K562 (cell line): ENCODE measurements at regions not wholly inside any gene's neighbourhood (a gene's known extent, or its start where the extent isn't known, plus 50 kb on each side); places are given as distances from the start of the nearest gene placed in this dataset.

Experiments
- ATAC-seq: fragments of 200-7000 bp; cut with Tn5 transposase; 3 replicates; pipeline ENCODE4 v1.9.1; 2020; ENCODE audit warnings: moderate library complexity
- BruUV-seq: library from RNA; stranded (reverse); fragments of 400-500 nt; replicated peaks from 2 replicates; lab custom pipeline; 2021; lab: Mats Ljungman, UMichigan
- CTCF ChIA-PET: fragments of 300-600 bp; formaldehyde crosslinking; extraction: SDS; loops from one replicate; lab custom pipeline; 2021; ENCODE audit warnings: low intra/inter-chr PET ratio; lab: Yijun Ruan, JAX
- POLR2A ChIA-PET: fragments of 300-600, 350-650 bp; sonication (Branson Sonifier 250); formaldehyde crosslinking; extraction: SDS; loops from one replicate; lab custom pipeline; 2021; ENCODE audit warnings: antibody characterized with exemption, inconsistent platforms; lab: Yijun Ruan, JAX
- DNase-seq, 4 experiments: peaks; one replicate each; pipeline versions ENCODE4 v3.0.0 to v3.0.0-alpha.2; 2011 to 2018; ENCODE audit warnings: low spot score in 3 of 4, mixed read lengths in 3 of 4; ENCODE audit errors: extremely low read depth in 1 of 4
- FAIRE-seq: peaks from 2 replicates; lab custom pipeline; 2011; peaks lifted over from hg19 to GRCh38; lab: Jason Lieb, UNC
- H2AFZ ChIP-seq: 2 replicates; pipeline ENCODE4 v1.6.0; 2011; ENCODE audit warnings: low read depth, low read length, control low read depth, inconsistent platforms
- H3K27ac ChIP-seq: fragments of 200-600 bp; 3 replicates; pipeline ENCODE4 v1.8.0; 2011; ENCODE audit warnings: low read depth, mild to moderate bottlenecking, control low read depth, inconsistent platforms, low read length, moderate library complexity, mixed read lengths; ENCODE audit errors: extremely low read depth
- H3K27me3 ChIP-seq, 2 experiments: fragments of 300-600 bp in 1 of 2; 2 replicates in 1 of 2; 3 replicates in 1 of 2; pipeline versions ENCODE4 v1.6.0 to v1.8.0; 2011; ENCODE audit warnings: inconsistent platforms in 2 of 2, low read length in 2 of 2, mild to moderate bottlenecking in 1 of 2, mixed read lengths in 1 of 2, moderate library complexity in 1 of 2; ENCODE audit not compliant: control insufficient read depth in 2 of 2, insufficient read depth in 2 of 2
- H3K36me3 ChIP-seq: fragments of 300-600 bp; 3 replicates; pipeline ENCODE4 v1.8.0; 2011; ENCODE audit warnings: mild to moderate bottlenecking, low read length, inconsistent platforms; ENCODE audit not compliant: control insufficient read depth, insufficient read depth
- H3K4me1 ChIP-seq, 2 experiments: fragments of 200-600 bp in 1 of 2; replicated peaks in 1 of 2; 2 replicates in 1 of 2; 3 replicates in 1 of 2; pipeline versions ENCODE4 v1.5.1 to v1.8.0; 2011; ENCODE audit warnings: inconsistent platforms in 2 of 2, low read length in 2 of 2, mild to moderate bottlenecking in 1 of 2, mixed read lengths in 1 of 2, moderate library complexity in 1 of 2; ENCODE audit not compliant: control insufficient read depth in 2 of 2, insufficient read depth in 2 of 2
- H3K4me2 ChIP-seq: 2 replicates; pipeline ENCODE4 v1.6.1; 2011; ENCODE audit warnings: low read length, control low read depth, inconsistent platforms, mixed read lengths; ENCODE audit not compliant: insufficient read depth
- H3K4me3 ChIP-seq: fragments of 200-600 bp; sonication (generic), shearing (Covaris generic); 2 replicates; pipeline ENCODE4 v1.5.1; 2016; ENCODE audit warnings: control low read depth, inconsistent platforms
- H3K79me2 ChIP-seq: fragments of 200-600 bp; 3 replicates; pipeline ENCODE4 v1.8.0; 2011; ENCODE audit warnings: low read length, inconsistent platforms; ENCODE audit not compliant: control insufficient read depth, insufficient read depth
- H3K9ac ChIP-seq, 2 experiments: 2 replicates each; pipeline versions ENCODE4 v1.6.0 to v1.6.1; 2011; ENCODE audit warnings: low read depth in 2 of 2, low read length in 2 of 2, control low read depth in 1 of 2, inconsistent platforms in 1 of 2, mild to moderate bottlenecking in 1 of 2, mixed read lengths in 1 of 2; ENCODE audit not compliant: insufficient read depth in 1 of 2
- H3K9me1 ChIP-seq: one replicate; pipeline ENCODE4 v1.6.0; 2011; ENCODE audit warnings: inconsistent platforms, mild to moderate bottlenecking, low read length, moderate library complexity; ENCODE audit not compliant: control insufficient read depth, insufficient read depth
- H3K9me3 ChIP-seq: replicated peaks from 2 replicates; pipeline ENCODE4 v1.5.1; 2011; ENCODE audit warnings: low read depth, low read length, inconsistent platforms; ENCODE audit not compliant: control insufficient read depth, insufficient read depth
- H4K20me1 ChIP-seq: replicated peaks from 2 replicates; pipeline ENCODE4 v1.6.1; 2011; ENCODE audit warnings: low read length, inconsistent platforms, mixed read lengths; ENCODE audit not compliant: control insufficient read depth, insufficient read depth
- CREBBP ChIP-seq: IDR thresholded peaks from one replicate; pipeline ENCODE4 v1.6.1; 2012; ENCODE audit warnings: low read depth, mild to moderate bottlenecking, control low read depth, inconsistent platforms, low read length
- EHMT2 ChIP-seq: fragments of 450-650 bp; IDR thresholded peaks from 2 replicates; pipeline ENCODE4 v1.6.1; 2018; ENCODE audit warnings: antibody characterized with exemption
- HOXB6 ChIP-seq: fragments of 250-450 bp; sonication (Bioruptor Pico); IDR thresholded peaks from 2 replicates; pipeline ENCODE4 v1.5.1; 2022; ENCODE audit warnings: mild to moderate bottlenecking, borderline replicate concordance
- KHSRP ChIP-seq: fragments of 450-650 bp; IDR thresholded peaks from 2 replicates; pipeline ENCODE4 v1.6.1; 2017
- KLF10 ChIP-seq: fragments of 250-450 bp; sonication (Bioruptor Pico); IDR thresholded peaks from 2 replicates; pipeline ENCODE4 v1.6.1; 2021; ENCODE audit warnings: matching md5 sums
- PTTG1 ChIP-seq: fragments of 450-650 bp; IDR thresholded peaks from 2 replicates; pipeline ENCODE4 v1.6.1; 2016; ENCODE audit warnings: low read depth, mild to moderate bottlenecking, missing genetic modification characterization, missing compliant biosample characterization
- RBM14 ChIP-seq: fragments of 200-400 bp; formaldehyde crosslinking; IDR thresholded peaks from 2 replicates; pipeline ENCODE4 v1.6.1; 2018; ENCODE audit warnings: low read depth, mild to moderate bottlenecking, low read length, moderate library complexity, borderline replicate concordance; ENCODE audit not compliant: insufficient read depth
- RFX5 ChIP-seq: IDR thresholded peaks from 2 replicates; pipeline ENCODE4 v1.6.1; 2011; ENCODE audit warnings: low read depth, mild to moderate bottlenecking, improper control_type of control experiment, low read length
- TAF1 ChIP-seq: IDR thresholded peaks from 2 replicates; pipeline ENCODE4 v1.6.1; 2011; ENCODE audit warnings: mild to moderate bottlenecking, low read length, moderate library complexity; ENCODE audit not compliant: insufficient read depth, control insufficient read depth, severe bottlenecking; ENCODE audit errors: extremely low read depth
- TCF7L2 ChIP-seq: fragments of 150-350 bp; IDR thresholded peaks from 2 replicates; pipeline ENCODE4 v1.6.1; 2016; ENCODE audit warnings: low read depth, mild to moderate bottlenecking, low read length, moderate library complexity
- ZNF324 ChIP-seq: fragments of 250-450 bp; sonication (Bioruptor Pico); IDR thresholded peaks from 2 replicates; pipeline ENCODE4 v1.4.0; 2020; ENCODE audit warnings: mild to moderate bottlenecking
- WGBS: fragments of 100-300 bp; shearing (Covaris generic); methylation state at CpG from one replicate; pipeline ENCODE4 v1.1.6; 2016; ENCODE audit warnings: low coverage, mixed read lengths; ENCODE audit not compliant: insufficient coverage; ENCODE audit errors: missing lambda C conversion rate; 5-methylcytosine and 5-hydroxymethylcytosine counted together
- in situ Hi-C: fragments of 300-500 bp; cut with MboI; formaldehyde crosslinking; loops from 4 replicates; pipeline ENCODE4 v1.15.0; 2018; ENCODE audit warnings: inconsistent platforms, mixed read lengths
- intact Hi-C: fragments of 100-400 bp; cut with micrococcal nuclease; formaldehyde crosslinking; loops from 2 replicates; pipeline ENCODE4 v1.14.2; 2022
- TF ChIP-seq, protein P1 (sequence below): fragments of 450-650 bp; IDR thresholded peaks from 2 replicates; pipeline ENCODE4 v1.6.1; 2016; ENCODE audit warnings: missing biosample characterization, missing genetic modification characterization
- TF ChIP-seq, protein P2 (sequence below): fragments of 250-450 bp; sonication (Bioruptor Pico); IDR thresholded peaks from 2 replicates; pipeline ENCODE4 v1.4.0; 2020; ENCODE audit warnings: mild to moderate bottlenecking

DNA sequence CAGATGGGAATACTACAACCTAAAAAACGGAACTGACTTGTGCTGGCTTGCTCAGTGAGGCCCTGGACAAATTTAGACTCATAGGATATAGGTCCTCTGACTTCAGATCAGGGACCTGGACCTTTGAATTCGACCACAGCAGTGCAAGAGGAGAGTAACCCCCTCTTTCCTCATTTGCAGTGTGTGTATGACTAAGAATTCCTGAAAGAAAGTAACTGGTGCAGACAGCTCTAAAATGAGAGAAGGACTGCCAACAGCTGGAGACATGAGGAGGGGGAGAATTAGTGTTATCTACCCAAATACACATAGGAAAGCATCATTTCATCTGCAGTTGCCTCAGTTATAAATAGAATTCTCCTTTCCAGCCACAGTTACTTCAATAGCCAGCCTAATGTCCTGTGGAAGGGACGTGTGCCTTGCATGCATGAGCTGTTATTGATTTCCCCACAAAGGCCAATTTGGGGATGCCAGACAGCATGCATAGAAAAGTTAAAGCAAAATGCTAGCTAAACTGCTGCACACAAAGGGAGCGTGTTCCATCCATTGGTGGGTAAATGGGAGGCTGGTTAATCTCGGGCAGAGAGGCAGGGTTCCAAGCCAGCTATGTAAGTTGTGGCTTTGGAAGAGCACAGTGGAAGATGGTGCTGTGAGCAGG is 442.7 kb downstream of the CDK5RAP2 start (continued):
- TF ChIP-seq, protein P1, sequence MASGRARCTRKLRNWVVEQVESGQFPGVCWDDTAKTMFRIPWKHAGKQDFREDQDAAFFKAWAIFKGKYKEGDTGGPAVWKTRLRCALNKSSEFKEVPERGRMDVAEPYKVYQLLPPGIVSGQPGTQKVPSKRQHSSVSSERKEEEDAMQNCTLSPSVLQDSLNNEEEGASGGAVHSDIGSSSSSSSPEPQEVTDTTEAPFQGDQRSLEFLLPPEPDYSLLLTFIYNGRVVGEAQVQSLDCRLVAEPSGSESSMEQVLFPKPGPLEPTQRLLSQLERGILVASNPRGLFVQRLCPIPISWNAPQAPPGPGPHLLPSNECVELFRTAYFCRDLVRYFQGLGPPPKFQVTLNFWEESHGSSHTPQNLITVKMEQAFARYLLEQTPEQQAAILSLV (tag): no peak

DNA sequence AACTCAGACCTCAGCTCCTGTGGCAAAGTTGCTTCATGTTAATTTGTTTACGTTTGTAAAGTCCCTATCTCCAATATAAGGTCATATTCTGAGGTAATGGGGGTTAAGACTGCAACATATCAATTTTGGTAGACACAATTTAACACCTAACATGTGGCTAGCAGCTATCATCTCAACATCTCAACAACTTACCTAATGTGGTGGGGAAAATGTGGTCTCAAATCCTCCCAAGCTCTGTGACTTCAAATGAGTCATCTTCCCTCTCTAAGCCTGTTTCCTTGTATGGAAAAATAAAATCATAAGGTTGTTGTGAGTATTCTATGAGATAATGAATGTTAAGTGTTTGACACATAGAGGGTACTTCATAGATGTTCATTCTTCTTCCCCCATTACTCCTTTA is 443.3 kb downstream of the CDK5RAP2 start:
- no peaks in the 10 kb centered on the region for H3K79me2 ChIP-seq
- H3K9me3 ChIP-seq: no peaks in the 10 kb centered on the region
- H3K4me1 ChIP-seq: no peaks in the 10 kb centered on the region
- ChIA-PET POLR2A (no interaction called here), CTCF (no interaction called here)
- H3K36me3 ChIP-seq: no peaks in the 10 kb centered on the region
- DNase-seq: no peak
- no peak overlapping the region for H3K4me2 ChIP-seq
- H3K9me1 ChIP-seq: no peaks in the 10 kb centered on the region
- no peak overlapping the region for H3K27ac ChIP-seq
- H3K27me3 ChIP-seq: no peaks in the 10 kb centered on the region
- ATAC-seq: no peak
- intact Hi-C loops (no loop called here), in situ Hi-C loops (no loop called here)
- no peak overlapping the region for H3K9ac ChIP-seq
- no peaks in the 10 kb centered on the region for H4K20me1 ChIP-seq
- H3K4me3 ChIP-seq: no peak overlapping the region
- BruUV-seq: no TSS peak
- FAIRE-seq: no peak
- no peak overlapping the region for H2AFZ ChIP-seq
- 0% methylated on average over 1 of the region's 1 CpG for WGBS
- no peak for TF ChIP-seq PTTG1 (tag)
- no peak for TF ChIP-seq KHSRP
- TF ChIP-seq TAF1: no peak
- no peak for TF ChIP-seq EHMT2
- no peak for TF ChIP-seq TCF7L2
- no peak for TF ChIP-seq KLF10 (CRISPR knock-in tag)
- TF ChIP-seq HOXB6 (CRISPR knock-in tag): no peak
- no peak for TF ChIP-seq CREBBP
- no peak for TF ChIP-seq ZNF324 (CRISPR knock-in tag)
- no peak for TF ChIP-seq RBM14
- TF ChIP-seq RFX5: no peak
- TF ChIP-seq, protein P2, sequence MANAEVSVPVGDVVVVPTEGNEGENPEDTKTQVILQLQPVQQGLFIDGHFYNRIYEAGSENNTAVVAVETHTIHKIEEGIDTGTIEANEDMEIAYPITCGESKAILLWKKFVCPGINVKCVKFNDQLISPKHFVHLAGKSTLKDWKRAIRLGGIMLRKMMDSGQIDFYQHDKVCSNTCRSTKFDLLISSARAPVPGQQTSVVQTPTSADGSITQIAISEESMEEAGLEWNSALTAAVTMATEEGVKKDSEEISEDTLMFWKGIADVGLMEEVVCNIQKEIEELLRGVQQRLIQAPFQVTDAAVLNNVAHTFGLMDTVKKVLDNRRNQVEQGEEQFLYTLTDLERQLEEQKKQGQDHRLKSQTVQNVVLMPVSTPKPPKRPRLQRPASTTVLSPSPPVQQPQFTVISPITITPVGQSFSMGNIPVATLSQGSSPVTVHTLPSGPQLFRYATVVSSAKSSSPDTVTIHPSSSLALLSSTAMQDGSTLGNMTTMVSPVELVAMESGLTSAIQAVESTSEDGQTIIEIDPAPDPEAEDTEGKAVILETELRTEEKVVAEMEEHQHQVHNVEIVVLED (CRISPR knock-in tag): no peak
